H9 (cell line): ENCODE measurements at regions not wholly inside any gene's neighbourhood (a gene's known extent, or its start where the extent isn't known, plus 50 kb on each side); places are given as distances from the start of the nearest gene placed in this dataset.

ENCODE experiments used
- DNase-seq: peaks from one replicate; pipeline ENCODE4 v3.0.0-alpha.2; 2017
- H2AFZ ChIP-seq: one replicate; pipeline ENCODE4 v1.6.1; 2013; ENCODE audit warnings: mild to moderate bottlenecking, low read length, control low read depth, moderate library complexity
- H2AK5ac ChIP-seq: 2 replicates; pipeline ENCODE4 v1.6.1; 2013; ENCODE audit warnings: low read length, control low read depth, mixed read lengths; ENCODE audit not compliant: insufficient read length
- H2BK120ac ChIP-seq: one replicate; pipeline ENCODE4 v1.6.1; 2013; ENCODE audit warnings: low read depth, mild to moderate bottlenecking, low read length, control low read depth, inconsistent platforms; ENCODE audit not compliant: poor library complexity, severe bottlenecking
- H2BK12ac ChIP-seq: 2 replicates; pipeline ENCODE4 v1.6.1; 2013; ENCODE audit warnings: low read length, control low read depth, mixed read lengths, low read depth; ENCODE audit not compliant: insufficient read length
- H2BK15ac ChIP-seq: 2 replicates; pipeline ENCODE4 v1.6.1; 2013; ENCODE audit warnings: low read depth, low read length, control low read depth
- H2BK20ac ChIP-seq: one replicate; pipeline ENCODE4 v1.6.1; 2013; ENCODE audit warnings: low read depth, mild to moderate bottlenecking, low read length, control low read depth, inconsistent platforms; ENCODE audit not compliant: poor library complexity, severe bottlenecking
- H2BK5ac ChIP-seq: 2 replicates; pipeline ENCODE4 v1.6.1; 2013; ENCODE audit warnings: low read length, control low read depth, mixed read lengths; ENCODE audit not compliant: insufficient read length
- H3K14ac ChIP-seq: 2 replicates; pipeline ENCODE4 v1.6.1; 2013; ENCODE audit warnings: low read length, control low read depth; ENCODE audit not compliant: insufficient read depth
- H3K18ac ChIP-seq: 2 replicates; pipeline ENCODE4 v1.6.1; 2013; ENCODE audit warnings: low read depth, mild to moderate bottlenecking, mixed read lengths, low read length, control low read depth; ENCODE audit not compliant: insufficient read length
- H3K23ac ChIP-seq: 2 replicates; pipeline ENCODE4 v1.6.1; 2013; ENCODE audit warnings: low read length, control low read depth, mixed read lengths, low read depth; ENCODE audit not compliant: insufficient read length
- H3K23me2 ChIP-seq: 2 replicates; pipeline ENCODE4 v1.6.1; 2013; ENCODE audit warnings: low read depth, mild to moderate bottlenecking, mixed read lengths, low read length, control low read depth; ENCODE audit not compliant: insufficient read length, poor library complexity, severe bottlenecking
- H3K27ac ChIP-seq: 2 replicates; pipeline ENCODE4 v1.5.1; 2013; ENCODE audit warnings: low read length, control low read depth, mixed read lengths, low read depth; ENCODE audit not compliant: insufficient read length
- H3K27me3 ChIP-seq: 2 replicates; pipeline ENCODE4 v1.6.1; 2013; ENCODE audit warnings: low read length, control low read depth, inconsistent platforms; ENCODE audit not compliant: insufficient read depth
- H3K4ac ChIP-seq: 2 replicates; pipeline ENCODE4 v1.6.1; 2013; ENCODE audit warnings: low read depth, mild to moderate bottlenecking, control low read depth, inconsistent platforms, low read length, moderate library complexity
- H3K4me1 ChIP-seq: 2 replicates; pipeline ENCODE4 v1.6.1; 2013; ENCODE audit warnings: low read length, control low read depth, inconsistent platforms; ENCODE audit not compliant: insufficient read depth
- H3K4me2 ChIP-seq: 2 replicates; pipeline ENCODE4 v1.6.1; 2013; ENCODE audit warnings: low read length, control low read depth, mixed read lengths; ENCODE audit not compliant: insufficient read length, insufficient read depth
- H3K56ac ChIP-seq: 2 replicates; pipeline ENCODE4 v1.6.1; 2013; ENCODE audit warnings: low read depth, mild to moderate bottlenecking, mixed read lengths, low read length, control low read depth; ENCODE audit not compliant: insufficient read length
- H3K79me1 ChIP-seq: 2 replicates; pipeline ENCODE4 v1.6.1; 2013; ENCODE audit warnings: low read depth, mild to moderate bottlenecking, moderate library complexity, low read length, control low read depth, inconsistent platforms; ENCODE audit not compliant: insufficient read depth, poor library complexity, severe bottlenecking
- H3K79me2 ChIP-seq: 2 replicates; pipeline ENCODE4 v1.6.1; 2013; ENCODE audit warnings: low read length, control low read depth, inconsistent platforms; ENCODE audit not compliant: insufficient read depth
- H3K9ac ChIP-seq: 2 replicates; pipeline ENCODE4 v1.6.1; 2013; ENCODE audit warnings: low read length, control low read depth, mixed read lengths; ENCODE audit not compliant: insufficient read length; ENCODE audit errors: extremely low read depth
- H3K9me3 ChIP-seq: one replicate; pipeline ENCODE4 v1.6.1; 2013; ENCODE audit warnings: low read depth, low read length, inconsistent platforms; ENCODE audit not compliant: control insufficient read depth
- H3T11ph ChIP-seq: one replicate; pipeline ENCODE4 v1.6.1; 2013; ENCODE audit warnings: mild to moderate bottlenecking, low read length, control low read depth, inconsistent platforms
- H4K20me1 ChIP-seq: one replicate; pipeline ENCODE4 v1.6.1; 2013; ENCODE audit not compliant: control insufficient read depth, insufficient read length, insufficient read depth
- H4K5ac ChIP-seq: 2 replicates; pipeline ENCODE4 v1.6.1; 2013; ENCODE audit warnings: low read depth, mild to moderate bottlenecking, mixed read lengths, low read length, control low read depth; ENCODE audit not compliant: insufficient read length
- H4K8ac ChIP-seq: replicated peaks from 2 replicates; pipeline ENCODE4 v1.6.1; 2013; ENCODE audit warnings: low read length, control low read depth, mixed read lengths, low read depth; ENCODE audit not compliant: insufficient read length
- H4K91ac ChIP-seq: 2 replicates; pipeline ENCODE4 v1.6.1; 2013; ENCODE audit warnings: low read depth, mild to moderate bottlenecking, moderate library complexity, mixed read lengths, low read length, control low read depth; ENCODE audit not compliant: insufficient read length
- H3K27ac Mint-ChIP-seq, 3 experiments: 2 replicates in 2 of 3; 3 replicates in 1 of 3; pipeline ENCODE4 v1.8.0; 2020 to 2021; ENCODE audit warnings: mixed read lengths in 3 of 3, mild to moderate bottlenecking in 1 of 3, moderate library complexity in 1 of 3
- H3K27me3 Mint-ChIP-seq: 2 replicates; pipeline ENCODE4 v1.8.0; 2021; ENCODE audit warnings: low read depth, mild to moderate bottlenecking, moderate library complexity, mixed read lengths
- H3K36me3 Mint-ChIP-seq, 3 experiments: 2 replicates in 2 of 3; 3 replicates in 1 of 3; pipeline ENCODE4 v1.8.0; 2020 to 2021; ENCODE audit warnings: low read depth in 3 of 3, mixed read lengths in 3 of 3; ENCODE audit not compliant: insufficient read depth in 1 of 3
- H3K4me1 Mint-ChIP-seq, 2 experiments: 2 replicates each; pipeline ENCODE4 v1.8.0; 2020; ENCODE audit warnings: mixed read lengths in 2 of 2
- H3K4me3 Mint-ChIP-seq, 2 experiments: 2 replicates in 1 of 2; 3 replicates in 1 of 2; pipeline ENCODE4 v1.8.0; 2020 to 2021; ENCODE audit warnings: mild to moderate bottlenecking in 2 of 2, mixed read lengths in 2 of 2, moderate library complexity in 1 of 2
- H3K9me3 Mint-ChIP-seq, 2 experiments: 2 replicates in 1 of 2; 3 replicates in 1 of 2; pipeline ENCODE4 v1.8.0; 2020; ENCODE audit warnings: mild to moderate bottlenecking in 2 of 2, mixed read lengths in 2 of 2, moderate library complexity in 1 of 2
- WGBS: extraction: QIAGEN DNeasy Blood & Tissue Kit; methylation state at CpG from one replicate; pipeline ENCODE4 v1.1.7; 2013; ENCODE audit warnings: missing lambda C conversion rate, low lambda C conversion rate, mixed read lengths; ENCODE audit not compliant: insufficient read length; ENCODE audit errors: extremely low coverage; 5-methylcytosine and 5-hydroxymethylcytosine counted together
- TF ChIP-seq, protein P1 (sequence below): fragments of 200-600 bp; sonication (generic); conservative IDR thresholded peaks from 3 replicates; pipeline ENCODE4 v1.8.0; 2021; ENCODE audit warnings: antibody characterized with exemption, mild to moderate bottlenecking

DNA sequence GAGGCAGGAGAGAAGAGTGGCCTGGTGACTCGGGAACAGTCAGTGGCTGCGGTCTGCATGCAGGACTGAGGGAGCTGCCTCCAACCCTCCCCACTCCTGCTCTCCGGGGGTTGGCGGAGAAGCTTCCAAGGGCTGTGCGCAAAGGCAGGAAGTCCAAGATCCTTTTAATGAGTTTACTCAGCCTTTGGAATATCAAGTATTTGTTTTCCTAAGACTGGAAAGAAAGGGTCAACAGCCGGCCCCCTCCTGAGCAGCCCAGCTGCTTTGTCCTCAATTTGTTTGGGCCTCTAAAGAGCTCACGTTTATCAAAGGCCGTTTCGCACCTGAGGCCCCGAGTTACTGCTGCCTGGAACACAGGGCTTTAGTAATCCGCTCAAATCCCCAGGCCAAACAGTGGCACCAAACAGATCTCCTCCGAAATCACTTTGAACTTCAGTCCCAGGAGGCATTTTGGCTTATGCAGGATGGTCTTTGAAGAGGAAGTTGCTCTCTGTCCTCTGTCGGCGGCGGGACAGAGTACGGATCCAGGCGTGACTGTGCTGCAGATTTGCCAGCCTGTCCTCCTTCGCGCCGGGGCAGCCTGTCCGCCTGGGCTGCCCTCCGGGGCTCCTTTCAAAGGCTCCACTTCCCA is 117.2 kb upstream of the FZD10 start:
- Histone ChIP-seq H2BK20ac (no peak overlapping the region), H3K27ac (no peak overlapping the region), H3K18ac (no peak overlapping the region), H3K79me2 (no peaks in the 10 kb centered on the region), H3T11ph (no peak overlapping the region), H4K20me1 (peaks cover 8% of the 10 kb centered on the region), H3K79me1 (no peaks in the 10 kb centered on the region), H4K5ac (no peak overlapping the region), H3K4me1 (no peaks in the 10 kb centered on the region; the same call in 1 of the 2 replicates), H2BK120ac (no peak overlapping the region), H2AK5ac (no peak overlapping the region), H3K27me3 (peaks cover 35% of the 10 kb centered on the region; the same call in 1 of the 2 replicates), H3K23ac (no peak overlapping the region), H2AFZ (no peak overlapping the region), H3K9ac (no peak overlapping the region), H4K8ac (no peak overlapping the region), H3K56ac (no peak overlapping the region), H3K9me3 (no peaks in the 10 kb centered on the region), H2BK5ac (no peak overlapping the region), H3K4me2 (peak overlapping the region; percentile 48), H3K23me2 (no peaks in the 10 kb centered on the region), H3K14ac (no peak overlapping the region), H4K91ac (no peak overlapping the region), H2BK15ac (no peak overlapping the region), H3K4ac (no peak overlapping the region), H2BK12ac (no peak overlapping the region)
- Mint-ChIP-seq H3K4me1 (peaks cover 24 to 31% of the 10 kb centered on the region in 2 experiments), H3K27ac (peak overlapping the region in 1 of 3 experiments; percentile 56; a peak in 1 of 7 replicates), H3K27me3 (peaks cover 99% of the 10 kb centered on the region), H3K36me3 (no peaks in the 10 kb centered on the region; a peak in 2 of 7 replicates), H3K4me3 (peak overlapping the region in 1 of 2 experiments; percentile 70; a peak in 3 of 5 replicates), H3K9me3 (peaks cover 8 to 22% of the 10 kb centered on the region in 2 experiments; a peak in 4 of 5 replicates)
- TF ChIP-seq, protein P1, sequence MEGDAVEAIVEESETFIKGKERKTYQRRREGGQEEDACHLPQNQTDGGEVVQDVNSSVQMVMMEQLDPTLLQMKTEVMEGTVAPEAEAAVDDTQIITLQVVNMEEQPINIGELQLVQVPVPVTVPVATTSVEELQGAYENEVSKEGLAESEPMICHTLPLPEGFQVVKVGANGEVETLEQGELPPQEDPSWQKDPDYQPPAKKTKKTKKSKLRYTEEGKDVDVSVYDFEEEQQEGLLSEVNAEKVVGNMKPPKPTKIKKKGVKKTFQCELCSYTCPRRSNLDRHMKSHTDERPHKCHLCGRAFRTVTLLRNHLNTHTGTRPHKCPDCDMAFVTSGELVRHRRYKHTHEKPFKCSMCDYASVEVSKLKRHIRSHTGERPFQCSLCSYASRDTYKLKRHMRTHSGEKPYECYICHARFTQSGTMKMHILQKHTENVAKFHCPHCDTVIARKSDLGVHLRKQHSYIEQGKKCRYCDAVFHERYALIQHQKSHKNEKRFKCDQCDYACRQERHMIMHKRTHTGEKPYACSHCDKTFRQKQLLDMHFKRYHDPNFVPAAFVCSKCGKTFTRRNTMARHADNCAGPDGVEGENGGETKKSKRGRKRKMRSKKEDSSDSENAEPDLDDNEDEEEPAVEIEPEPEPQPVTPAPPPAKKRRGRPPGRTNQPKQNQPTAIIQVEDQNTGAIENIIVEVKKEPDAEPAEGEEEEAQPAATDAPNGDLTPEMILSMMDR = no peak
- DNase-seq = peak; percentile 78
- WGBS = no CpG with 5 or more reads among the region's 22 CpGs
